ENCODE measurements at regions not wholly inside any gene's neighbourhood (a gene's known extent, or its start where the extent isn't known, plus 50 kb on each side); places are given as distances from the start of the nearest gene placed in this dataset.
A peak's percentile ranks its signal among the peaks of the same experiment; 100 is the strongest.

DNA sequence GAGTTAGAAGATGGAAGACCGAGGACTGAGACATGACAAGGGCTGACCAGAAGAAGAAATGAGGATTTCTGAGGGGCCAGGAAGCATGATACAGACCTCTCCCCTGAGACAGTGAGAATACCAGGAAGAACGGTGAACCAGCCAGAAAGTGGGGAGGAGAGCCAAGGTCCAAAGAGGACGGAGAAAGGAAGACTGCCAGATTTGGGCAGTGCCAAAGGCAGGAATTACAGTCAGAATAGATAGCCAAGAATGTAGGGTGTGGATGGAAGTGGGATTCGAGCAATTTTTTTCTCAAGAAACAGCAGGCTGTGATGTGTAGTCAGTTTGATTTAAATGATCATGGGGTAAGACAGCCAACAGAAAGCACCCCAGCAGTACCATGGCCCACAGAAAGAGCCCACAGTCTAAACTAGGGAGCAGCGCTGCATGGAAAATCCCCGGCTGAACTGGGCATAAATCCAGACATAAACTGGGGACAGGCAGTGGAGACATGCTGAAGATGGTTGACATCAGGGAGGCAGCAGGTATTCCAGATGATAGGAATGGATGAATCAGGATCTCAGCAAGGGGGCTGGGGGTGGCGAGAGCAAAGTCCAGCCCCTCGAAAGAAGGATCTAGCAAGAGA, 67.3 kb upstream of the BARX2 start:
- TF ChIP-seq, protein P1, sequence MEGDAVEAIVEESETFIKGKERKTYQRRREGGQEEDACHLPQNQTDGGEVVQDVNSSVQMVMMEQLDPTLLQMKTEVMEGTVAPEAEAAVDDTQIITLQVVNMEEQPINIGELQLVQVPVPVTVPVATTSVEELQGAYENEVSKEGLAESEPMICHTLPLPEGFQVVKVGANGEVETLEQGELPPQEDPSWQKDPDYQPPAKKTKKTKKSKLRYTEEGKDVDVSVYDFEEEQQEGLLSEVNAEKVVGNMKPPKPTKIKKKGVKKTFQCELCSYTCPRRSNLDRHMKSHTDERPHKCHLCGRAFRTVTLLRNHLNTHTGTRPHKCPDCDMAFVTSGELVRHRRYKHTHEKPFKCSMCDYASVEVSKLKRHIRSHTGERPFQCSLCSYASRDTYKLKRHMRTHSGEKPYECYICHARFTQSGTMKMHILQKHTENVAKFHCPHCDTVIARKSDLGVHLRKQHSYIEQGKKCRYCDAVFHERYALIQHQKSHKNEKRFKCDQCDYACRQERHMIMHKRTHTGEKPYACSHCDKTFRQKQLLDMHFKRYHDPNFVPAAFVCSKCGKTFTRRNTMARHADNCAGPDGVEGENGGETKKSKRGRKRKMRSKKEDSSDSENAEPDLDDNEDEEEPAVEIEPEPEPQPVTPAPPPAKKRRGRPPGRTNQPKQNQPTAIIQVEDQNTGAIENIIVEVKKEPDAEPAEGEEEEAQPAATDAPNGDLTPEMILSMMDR (conservative IDR thresholded peaks at IDR 0.05; ENCODE audit: low read depth, low read length): no peak
- no peak overlapping the region for H3K4me3 ChIP-seq (ENCODE audit: low read depth, low read length)
- no peak for DNase-seq (ENCODE audit: low read depth)

DNA sequence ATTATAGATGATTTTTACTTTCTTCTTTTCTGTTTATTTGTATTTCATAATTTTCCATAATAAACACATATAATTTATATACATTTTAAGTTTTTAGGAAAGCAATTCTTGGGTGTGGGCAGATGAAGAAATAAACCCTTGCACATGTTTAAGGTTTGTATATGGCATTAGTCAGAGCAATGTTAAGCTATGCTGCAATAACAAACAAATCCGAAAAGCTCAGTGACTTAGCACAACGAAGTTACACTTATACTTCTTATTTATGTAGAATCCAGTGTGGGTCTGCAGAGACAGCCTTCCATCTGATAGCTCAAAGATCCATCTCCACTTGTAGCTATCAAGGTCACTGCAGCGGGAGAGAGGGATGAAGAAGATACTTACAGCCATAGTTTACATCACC, 68.5 kb upstream of the BARX2 start:
- H3K4me3 ChIP-seq (ENCODE audit: low read depth, low read length): no peak overlapping the region
- no peak for DNase-seq (ENCODE audit: low read depth)
- TF ChIP-seq, protein P1 (conservative IDR thresholded peaks at IDR 0.05; ENCODE audit: low read depth, low read length): no peak

DNA sequence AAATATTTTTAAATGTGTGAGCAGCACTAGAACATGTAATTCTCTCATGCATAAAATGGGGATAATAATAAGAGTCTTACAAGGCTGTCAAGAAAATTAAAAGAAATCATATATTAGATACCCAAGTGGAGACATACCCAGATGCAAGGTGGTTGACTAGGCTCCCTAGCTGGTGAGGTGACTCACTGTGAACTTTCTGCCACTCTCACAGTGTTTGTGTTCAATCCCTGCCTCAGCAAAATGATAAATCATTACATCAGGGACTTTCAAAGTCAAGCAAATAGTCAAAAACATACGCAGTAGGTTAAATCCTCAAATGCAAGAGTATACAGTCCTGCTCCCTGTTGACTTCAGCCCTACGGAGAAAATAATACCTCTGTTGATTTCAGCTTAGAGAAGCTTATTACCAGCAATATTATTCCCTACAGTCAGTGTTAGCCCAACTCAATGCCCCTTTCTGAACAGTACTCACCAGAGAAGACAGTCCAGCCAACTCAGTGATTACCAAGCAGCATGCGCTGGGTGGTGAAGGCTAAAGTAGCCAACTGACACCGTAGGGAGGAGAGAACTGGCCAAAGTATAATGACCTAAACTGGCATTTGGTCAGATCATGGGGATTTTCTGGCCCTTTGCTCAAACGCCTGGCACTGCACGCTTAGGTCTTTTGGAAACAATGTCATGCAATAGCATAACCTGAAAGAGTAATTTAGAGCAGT, 73.1 kb upstream of the BARX2 start:
- DNase-seq (ENCODE audit: low read depth): no peak
- H3K4me3 ChIP-seq (ENCODE audit: low read depth, low read length): no peak overlapping the region
- TF ChIP-seq, protein P1 (conservative IDR thresholded peaks at IDR 0.05; ENCODE audit: low read depth, low read length): no peak

DNA sequence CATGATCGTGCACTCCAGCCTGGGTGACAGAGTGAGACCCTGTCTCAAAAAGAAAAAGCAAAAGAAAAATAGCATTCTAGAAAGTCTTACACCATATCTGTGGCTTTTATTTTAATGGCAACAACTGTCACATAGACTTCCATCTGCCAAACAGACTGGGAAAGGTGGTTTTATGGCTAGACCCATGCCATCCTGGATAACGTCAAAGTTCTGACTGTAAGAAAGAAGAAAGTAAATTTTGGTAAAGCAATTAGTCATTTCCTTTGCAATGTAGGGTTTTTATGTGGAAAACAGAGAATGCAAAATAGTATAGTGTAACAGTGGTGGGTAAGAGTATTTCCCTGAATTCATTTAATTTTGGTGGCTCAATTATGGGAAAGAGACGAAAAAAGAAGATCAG, 75.5 kb upstream of the BARX2 start:
- no peak for DNase-seq (ENCODE audit: low read depth)
- H3K4me3 ChIP-seq (ENCODE audit: low read depth, low read length): no peak overlapping the region
- TF ChIP-seq, protein P1 (conservative IDR thresholded peaks at IDR 0.05; ENCODE audit: low read depth, low read length): no peak

DNA sequence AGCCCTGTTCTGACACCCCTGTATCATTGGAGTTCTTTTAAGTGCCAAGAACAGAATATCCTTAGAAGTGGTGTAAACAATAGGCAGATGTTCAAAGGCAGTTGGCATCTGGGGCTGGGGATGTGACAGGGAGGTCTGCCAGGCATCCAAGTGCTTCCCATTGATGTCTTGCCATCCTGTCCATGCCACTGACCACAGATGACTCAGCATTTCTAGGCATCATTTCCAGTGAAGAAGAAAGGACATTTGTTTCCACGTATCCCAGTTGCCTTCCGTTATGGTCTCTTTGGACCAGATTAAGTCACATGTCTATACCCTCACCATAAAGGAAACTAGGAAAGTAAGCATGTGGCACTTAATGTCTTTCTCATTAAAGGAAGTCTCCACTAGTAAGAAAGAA, 76.7 kb upstream of the BARX2 start:
- TF ChIP-seq, protein P1 (conservative IDR thresholded peaks at IDR 0.05; ENCODE audit: low read depth, low read length): no peak
- no peak for DNase-seq (ENCODE audit: low read depth)
- no peak overlapping the region for H3K4me3 ChIP-seq (ENCODE audit: low read depth, low read length)

DNA sequence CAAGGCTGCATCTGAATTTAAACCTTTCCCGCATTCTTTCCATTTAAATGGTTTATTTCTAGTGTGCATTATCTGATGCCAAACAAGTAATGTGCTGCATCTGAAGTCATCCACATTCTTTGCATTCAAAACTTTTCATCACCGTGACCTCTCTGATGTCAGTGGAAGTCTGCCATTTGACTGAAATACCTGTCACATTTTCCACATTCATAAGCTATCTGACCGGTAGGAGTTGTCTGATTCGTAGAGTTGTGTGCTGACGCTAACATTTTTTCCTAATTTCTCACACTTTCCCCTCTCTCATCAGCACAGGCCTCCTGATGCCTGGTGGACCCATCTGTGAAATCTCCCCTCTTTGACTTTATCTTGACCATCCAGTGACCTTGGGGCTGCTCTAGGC, 79.9 kb upstream of the BARX2 start:
- peak; percentile 88 for DNase-seq (ENCODE audit: low read depth)
- TF ChIP-seq, protein P1 (conservative IDR thresholded peaks at IDR 0.05; ENCODE audit: low read depth, low read length): no peak
- H3K4me3 ChIP-seq (ENCODE audit: low read depth, low read length): no peak overlapping the region

DNA sequence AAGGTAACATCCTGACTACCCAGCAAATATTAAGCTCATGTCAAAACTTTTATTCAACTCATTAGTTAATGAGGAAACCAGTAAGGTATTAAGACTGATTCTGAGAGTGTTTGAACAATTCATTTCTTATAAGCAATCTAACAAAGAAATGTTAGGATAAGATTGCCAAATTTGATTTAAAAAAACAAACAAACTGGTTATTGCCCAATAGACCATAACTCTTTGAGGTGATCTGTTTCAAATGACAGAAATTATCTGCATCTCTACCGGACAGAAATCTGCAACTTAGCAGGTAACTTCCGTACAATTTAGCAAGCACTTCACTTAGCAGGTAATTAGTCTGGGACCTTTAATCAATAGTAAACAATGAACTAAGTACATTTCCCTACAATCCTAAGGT, 82.9 kb upstream of the BARX2 start:
- no peak for DNase-seq (ENCODE audit: low read depth)
- TF ChIP-seq, protein P1 (conservative IDR thresholded peaks at IDR 0.05; ENCODE audit: low read depth, low read length): no peak
- no peak overlapping the region for H3K4me3 ChIP-seq (ENCODE audit: low read depth, low read length)

Data from choroid plexus epithelial cell (primary cell).